ENCODE measurements at regions not wholly inside any gene's neighbourhood (a gene's known extent, or its start where the extent isn't known, plus 50 kb on each side); places are given as distances from the start of the nearest gene placed in this dataset.

DNA sequence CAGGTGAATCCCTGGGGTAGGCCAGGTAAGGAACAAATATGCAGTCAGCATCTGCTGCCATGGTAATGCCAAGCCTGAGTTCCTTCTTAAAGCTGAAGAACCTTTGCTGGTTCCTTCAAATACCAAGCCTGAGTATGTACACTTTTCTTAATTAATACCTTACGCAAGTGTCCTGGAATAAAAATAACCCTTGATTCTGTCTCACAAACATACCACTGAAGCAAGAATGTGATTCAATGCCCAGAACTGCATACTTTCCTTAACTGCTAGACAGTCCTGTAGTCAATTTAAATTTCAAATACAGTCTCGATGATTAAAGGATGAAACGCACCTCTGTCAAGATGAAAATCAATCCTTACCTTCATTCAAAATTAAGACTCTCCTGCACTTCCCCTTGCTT, 634.0 kb upstream of the CHRM3 start:
- H3K27ac ChIP-seq (ENCODE audit: low read length): no peak overlapping the region
- H3F3A ChIP-seq (ENCODE audit: insufficient read depth, low read length): no peaks in the 10 kb centered on the region
- H2AFZ ChIP-seq (ENCODE audit: low read length): no peak overlapping the region
- no peaks in the 10 kb centered on the region for H3K27me3 ChIP-seq (replicated peaks; ENCODE audit: insufficient read depth, low read length)
- no peaks in the 10 kb centered on the region for H3K4me1 ChIP-seq (ENCODE audit: low read length)
- no peaks in the 10 kb centered on the region; the same call in 1 of the 2 replicates for H3K9me2 ChIP-seq (replicated peaks; ENCODE audit: insufficient read depth, low read length)
- no peak for DNase-seq
- H3K79me2 ChIP-seq (ENCODE audit: low read length): no peaks in the 10 kb centered on the region
- H3K9me3 ChIP-seq (replicated peaks; ENCODE audit: insufficient read depth, low read length): no peaks in the 10 kb centered on the region
- TF ChIP-seq EZH2phosphoT487 (IDR thresholded peaks at IDR 0.05; ENCODE audit: low read length) (no peak), CTCF (IDR thresholded peaks at IDR 0.05; ENCODE audit: low read length) (no peak), EZH2 (optimal IDR thresholded peaks at IDR 0.05; ENCODE audit: low read depth, low read length) (no peak)
- no peak overlapping the region for H3K9ac ChIP-seq (ENCODE audit: low read length)
- no peaks in the 10 kb centered on the region for H3K36me3 ChIP-seq (replicated peaks; ENCODE audit: insufficient read depth, low read length)
- no peaks in the 10 kb centered on the region for H4K20me1 ChIP-seq (ENCODE audit: insufficient read depth, low read length)
- H3K4me2 ChIP-seq (ENCODE audit: low read depth, low read length): no peak overlapping the region
- H3K4me3 ChIP-seq (ENCODE audit: low read length): no peak overlapping the region

DNA sequence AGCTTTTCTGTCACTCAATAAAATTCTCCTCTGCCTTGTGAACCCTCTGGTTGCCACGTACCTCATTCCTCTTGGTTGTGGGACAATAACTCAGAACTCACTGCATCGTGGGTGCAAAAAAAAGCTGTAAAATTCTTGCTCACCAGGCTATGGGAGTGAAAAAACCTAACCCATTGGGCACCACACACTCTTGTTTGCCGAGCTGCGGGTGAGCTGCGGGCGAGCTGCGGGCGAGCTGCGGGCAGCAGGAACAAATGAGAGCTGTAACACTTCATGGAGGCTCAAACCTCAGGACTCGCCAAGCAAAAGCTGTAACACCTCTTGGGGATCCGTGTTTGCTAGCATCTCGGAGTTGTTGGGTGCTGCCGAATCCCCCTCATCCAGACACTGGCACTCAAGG, 641.3 kb upstream of the CHRM3 start:
- no peaks in the 10 kb centered on the region for H3K36me3 ChIP-seq (replicated peaks; ENCODE audit: insufficient read depth, low read length)
- H3F3A ChIP-seq (ENCODE audit: insufficient read depth, low read length): no peaks in the 10 kb centered on the region
- H3K79me2 ChIP-seq (ENCODE audit: low read length): no peaks in the 10 kb centered on the region
- H3K27ac ChIP-seq (ENCODE audit: low read length): no peak overlapping the region
- TF ChIP-seq CTCF (IDR thresholded peaks at IDR 0.05; ENCODE audit: low read length) (no peak), EZH2phosphoT487 (IDR thresholded peaks at IDR 0.05; ENCODE audit: low read length) (no peak), EZH2 (optimal IDR thresholded peaks at IDR 0.05; ENCODE audit: low read depth, low read length) (no peak)
- no peak overlapping the region for H3K9ac ChIP-seq (ENCODE audit: low read length)
- H4K20me1 ChIP-seq (ENCODE audit: insufficient read depth, low read length): no peaks in the 10 kb centered on the region
- no peaks in the 10 kb centered on the region for H3K4me1 ChIP-seq (ENCODE audit: low read length)
- H3K4me3 ChIP-seq (ENCODE audit: low read length): no peak overlapping the region
- H3K27me3 ChIP-seq (replicated peaks; ENCODE audit: insufficient read depth, low read length): no peaks in the 10 kb centered on the region
- no peak for DNase-seq
- H3K4me2 ChIP-seq (ENCODE audit: low read depth, low read length): no peak overlapping the region
- no peaks in the 10 kb centered on the region for H3K9me2 ChIP-seq (replicated peaks; ENCODE audit: insufficient read depth, low read length)
- no peaks in the 10 kb centered on the region for H3K9me3 ChIP-seq (replicated peaks; ENCODE audit: insufficient read depth, low read length)
- H2AFZ ChIP-seq (ENCODE audit: low read length): no peak overlapping the region

DNA sequence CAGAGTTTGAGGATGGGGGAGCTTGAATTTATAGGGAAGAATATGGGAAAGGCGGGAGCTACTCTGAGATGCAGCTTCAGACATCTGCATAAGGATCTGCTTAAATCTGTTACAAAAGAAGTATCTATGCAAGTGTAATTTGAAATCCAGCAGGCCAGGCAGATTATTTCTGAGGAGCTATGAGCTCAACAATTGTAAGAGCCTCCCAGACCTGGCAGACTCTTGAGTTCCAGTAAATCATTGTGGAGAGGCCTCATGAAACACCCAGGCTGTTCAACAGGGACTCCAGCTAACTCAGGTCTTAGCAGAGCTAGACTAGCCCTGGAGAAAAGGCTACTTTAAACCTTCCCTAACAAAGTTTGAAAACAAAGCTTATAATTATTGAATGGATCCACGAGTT, 647.5 kb upstream of the CHRM3 start:
- TF ChIP-seq EZH2 (optimal IDR thresholded peaks at IDR 0.05; ENCODE audit: low read depth, low read length) (no peak), CTCF (IDR thresholded peaks at IDR 0.05; ENCODE audit: low read length) (no peak), EZH2phosphoT487 (IDR thresholded peaks at IDR 0.05; ENCODE audit: low read length) (no peak)
- Histone ChIP-seq H3K4me3 (ENCODE audit: low read length) (no peak overlapping the region), H3K27me3 (replicated peaks; ENCODE audit: insufficient read depth, low read length) (no peaks in the 10 kb centered on the region)

More for the DNA sequence above, 647.5 kb upstream of the CHRM3 start:
- Histone ChIP-seq H3K9ac (ENCODE audit: low read length) (no peak overlapping the region), H4K20me1 (ENCODE audit: insufficient read depth, low read length) (no peaks in the 10 kb centered on the region), H3K36me3 (replicated peaks; ENCODE audit: insufficient read depth, low read length) (no peaks in the 10 kb centered on the region), H3K4me2 (ENCODE audit: low read depth, low read length) (no peak overlapping the region), H3F3A (ENCODE audit: insufficient read depth, low read length) (no peaks in the 10 kb centered on the region), H3K79me2 (ENCODE audit: low read length) (no peaks in the 10 kb centered on the region), H3K4me1 (ENCODE audit: low read length) (no peaks in the 10 kb centered on the region), H3K9me2 (replicated peaks; ENCODE audit: insufficient read depth, low read length) (no peaks in the 10 kb centered on the region), H2AFZ (ENCODE audit: low read length) (no peak overlapping the region), H3K27ac (ENCODE audit: low read length) (no peak overlapping the region), H3K9me3 (replicated peaks; ENCODE audit: insufficient read depth, low read length) (no peaks in the 10 kb centered on the region)
- no peak for DNase-seq

All from MM.1S (cell line).